ENCODE measurements at regions not wholly inside any gene's neighbourhood (a gene's known extent, or its start where the extent isn't known, plus 50 kb on each side); places are given as distances from the start of the nearest gene placed in this dataset.

DNA sequence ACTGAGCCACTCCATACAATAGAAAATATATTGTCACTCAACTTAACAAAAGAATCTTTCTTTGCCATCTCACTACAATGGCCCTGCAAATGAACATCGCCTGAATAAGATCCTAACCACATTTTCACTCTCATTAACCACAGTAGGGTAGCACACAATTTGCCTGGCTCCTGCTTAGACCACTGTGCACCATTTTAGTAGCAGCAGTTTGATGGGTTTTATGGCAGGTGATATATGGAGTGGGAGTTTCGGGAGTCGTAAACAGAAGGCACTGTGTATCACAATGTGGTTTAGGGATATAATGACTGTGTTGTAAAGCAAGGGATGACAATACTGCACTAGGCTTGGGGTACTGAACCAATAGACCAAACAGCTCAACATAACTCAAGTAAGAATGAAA, 617.4 kb downstream of the BCL11A start:
- TF ChIP-seq TCF4 (CRISPR knock-in tag; IDR thresholded peaks at IDR 0.05; ENCODE audit: borderline replicate concordance) (no peak), ARNTL (CRISPR knock-in tag; IDR thresholded peaks at IDR 0.05; ENCODE audit: borderline replicate concordance, low read depth) (no peak), BACH2 (CRISPR knock-in tag; IDR thresholded peaks at IDR 0.05; ENCODE audit: borderline replicate concordance) (no peak), SNAI2 (CRISPR knock-in tag; IDR thresholded peaks at IDR 0.05) (no peak), ZNF565 (CRISPR knock-in tag; conservative IDR thresholded peaks at IDR 0.05; ENCODE audit: low read depth) (no peak), OSR1 (CRISPR knock-in tag; IDR thresholded peaks at IDR 0.05) (no peak), ESRRG (CRISPR knock-in tag; IDR thresholded peaks at IDR 0.05) (no peak), ZFP3 (CRISPR knock-in tag; IDR thresholded peaks at IDR 0.05) (no peak), RARB (CRISPR knock-in tag; IDR thresholded peaks at IDR 0.05) (no peak)
- TF ChIP-seq, protein P1, sequence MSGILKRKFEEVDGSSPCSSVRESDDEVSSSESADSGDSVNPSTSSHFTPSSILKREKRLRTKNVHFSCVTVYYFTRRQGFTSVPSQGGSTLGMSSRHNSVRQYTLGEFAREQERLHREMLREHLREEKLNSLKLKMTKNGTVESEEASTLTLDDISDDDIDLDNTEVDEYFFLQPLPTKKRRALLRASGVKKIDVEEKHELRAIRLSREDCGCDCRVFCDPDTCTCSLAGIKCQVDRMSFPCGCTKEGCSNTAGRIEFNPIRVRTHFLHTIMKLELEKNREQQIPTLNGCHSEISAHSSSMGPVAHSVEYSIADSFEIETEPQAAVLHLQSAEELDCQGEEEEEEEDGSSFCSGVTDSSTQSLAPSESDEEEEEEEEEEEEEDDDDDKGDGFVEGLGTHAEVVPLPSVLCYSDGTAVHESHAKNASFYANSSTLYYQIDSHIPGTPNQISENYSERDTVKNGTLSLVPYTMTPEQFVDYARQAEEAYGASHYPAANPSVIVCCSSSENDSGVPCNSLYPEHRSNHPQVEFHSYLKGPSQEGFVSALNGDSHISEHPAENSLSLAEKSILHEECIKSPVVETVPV (CRISPR knock-in tag; IDR thresholded peaks at IDR 0.05): no peak
- TF ChIP-seq, protein P2, sequence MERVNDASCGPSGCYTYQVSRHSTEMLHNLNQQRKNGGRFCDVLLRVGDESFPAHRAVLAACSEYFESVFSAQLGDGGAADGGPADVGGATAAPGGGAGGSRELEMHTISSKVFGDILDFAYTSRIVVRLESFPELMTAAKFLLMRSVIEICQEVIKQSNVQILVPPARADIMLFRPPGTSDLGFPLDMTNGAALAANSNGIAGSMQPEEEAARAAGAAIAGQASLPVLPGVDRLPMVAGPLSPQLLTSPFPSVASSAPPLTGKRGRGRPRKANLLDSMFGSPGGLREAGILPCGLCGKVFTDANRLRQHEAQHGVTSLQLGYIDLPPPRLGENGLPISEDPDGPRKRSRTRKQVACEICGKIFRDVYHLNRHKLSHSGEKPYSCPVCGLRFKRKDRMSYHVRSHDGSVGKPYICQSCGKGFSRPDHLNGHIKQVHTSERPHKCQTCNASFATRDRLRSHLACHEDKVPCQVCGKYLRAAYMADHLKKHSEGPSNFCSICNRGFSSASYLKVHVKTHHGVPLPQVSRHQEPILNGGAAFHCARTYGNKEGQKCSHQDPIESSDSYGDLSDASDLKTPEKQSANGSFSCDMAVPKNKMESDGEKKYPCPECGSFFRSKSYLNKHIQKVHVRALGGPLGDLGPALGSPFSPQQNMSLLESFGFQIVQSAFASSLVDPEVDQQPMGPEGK (CRISPR knock-in tag; IDR thresholded peaks at IDR 0.05; ENCODE audit: borderline replicate concordance): no peak
- ATAC-seq: no peak

DNA sequence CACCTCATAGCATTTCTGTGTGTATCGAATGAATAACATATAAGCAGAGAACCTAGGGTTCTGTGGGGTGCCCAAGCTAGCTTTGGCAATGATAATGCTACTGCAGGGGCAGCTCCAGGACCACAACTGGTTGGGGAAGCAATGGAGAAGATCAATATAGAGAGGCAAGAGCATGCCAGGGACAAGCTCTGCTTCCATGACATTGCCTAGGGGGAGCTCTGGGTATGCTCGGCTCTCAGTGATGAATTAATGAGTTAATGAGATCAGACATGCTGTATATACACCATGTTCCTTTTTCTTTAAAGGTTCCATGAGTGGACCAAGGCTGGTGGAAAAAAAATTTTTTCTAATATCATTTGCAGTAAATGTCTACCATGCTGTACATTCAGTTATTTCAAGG, 618.4 kb downstream of the BCL11A start:
- TF ChIP-seq ZNF8 (CRISPR knock-in tag; IDR thresholded peaks at IDR 0.05): no peak
- no peak for TF ChIP-seq TCF4 (CRISPR knock-in tag; IDR thresholded peaks at IDR 0.05; ENCODE audit: borderline replicate concordance)
- TF ChIP-seq SNAI2 (CRISPR knock-in tag; IDR thresholded peaks at IDR 0.05): no peak
- no peak for TF ChIP-seq ZC3H10 (CRISPR knock-in tag; IDR thresholded peaks at IDR 0.05)
- no peak for TF ChIP-seq ESRRG (CRISPR knock-in tag; IDR thresholded peaks at IDR 0.05)
- TF ChIP-seq TOX (CRISPR knock-in tag; IDR thresholded peaks at IDR 0.05; ENCODE audit: borderline replicate concordance): no peak
- TF ChIP-seq ZFP30 (CRISPR knock-in tag; IDR thresholded peaks at IDR 0.05): no peak
- TF ChIP-seq, protein P1 (CRISPR knock-in tag; IDR thresholded peaks at IDR 0.05): no peak
- TF ChIP-seq, protein P3, sequence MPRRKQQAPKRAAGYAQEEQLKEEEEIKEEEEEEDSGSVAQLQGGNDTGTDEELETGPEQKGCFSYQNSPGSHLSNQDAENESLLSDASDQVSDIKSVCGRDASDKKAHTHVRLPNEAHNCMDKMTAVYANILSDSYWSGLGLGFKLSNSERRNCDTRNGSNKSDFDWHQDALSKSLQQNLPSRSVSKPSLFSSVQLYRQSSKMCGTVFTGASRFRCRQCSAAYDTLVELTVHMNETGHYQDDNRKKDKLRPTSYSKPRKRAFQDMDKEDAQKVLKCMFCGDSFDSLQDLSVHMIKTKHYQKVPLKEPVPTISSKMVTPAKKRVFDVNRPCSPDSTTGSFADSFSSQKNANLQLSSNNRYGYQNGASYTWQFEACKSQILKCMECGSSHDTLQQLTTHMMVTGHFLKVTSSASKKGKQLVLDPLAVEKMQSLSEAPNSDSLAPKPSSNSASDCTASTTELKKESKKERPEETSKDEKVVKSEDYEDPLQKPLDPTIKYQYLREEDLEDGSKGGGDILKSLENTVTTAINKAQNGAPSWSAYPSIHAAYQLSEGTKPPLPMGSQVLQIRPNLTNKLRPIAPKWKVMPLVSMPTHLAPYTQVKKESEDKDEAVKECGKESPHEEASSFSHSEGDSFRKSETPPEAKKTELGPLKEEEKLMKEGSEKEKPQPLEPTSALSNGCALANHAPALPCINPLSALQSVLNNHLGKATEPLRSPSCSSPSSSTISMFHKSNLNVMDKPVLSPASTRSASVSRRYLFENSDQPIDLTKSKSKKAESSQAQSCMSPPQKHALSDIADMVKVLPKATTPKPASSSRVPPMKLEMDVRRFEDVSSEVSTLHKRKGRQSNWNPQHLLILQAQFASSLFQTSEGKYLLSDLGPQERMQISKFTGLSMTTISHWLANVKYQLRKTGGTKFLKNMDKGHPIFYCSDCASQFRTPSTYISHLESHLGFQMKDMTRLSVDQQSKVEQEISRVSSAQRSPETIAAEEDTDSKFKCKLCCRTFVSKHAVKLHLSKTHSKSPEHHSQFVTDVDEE (CRISPR knock-in tag; IDR thresholded peaks at IDR 0.05): no peak
- no peak for TF ChIP-seq ISL1 (CRISPR knock-in tag; IDR thresholded peaks at IDR 0.05)
- ATAC-seq: no peak

DNA sequence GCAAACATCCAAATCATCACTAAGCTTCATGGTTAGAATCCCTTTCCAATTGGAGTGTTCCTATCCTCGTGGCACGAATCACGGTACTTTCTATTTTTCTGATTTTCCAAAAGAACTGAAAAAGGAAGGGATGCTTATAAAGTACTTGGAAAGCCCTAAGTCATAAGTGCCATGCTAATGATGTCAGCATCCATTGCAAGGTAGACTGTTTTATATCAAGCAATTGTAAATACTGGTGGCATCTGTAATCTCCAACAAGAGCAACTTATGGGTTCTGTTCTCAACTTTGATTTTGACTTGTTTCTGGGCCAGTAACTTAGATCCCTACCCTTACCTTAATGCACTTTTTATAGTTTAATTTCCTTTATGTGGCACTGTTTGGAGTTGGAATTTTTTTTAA, 619.5 kb downstream of the BCL11A start:
- no peak for ATAC-seq
- TF ChIP-seq GLIS3 (CRISPR knock-in tag; IDR thresholded peaks at IDR 0.05) (no peak), CSDC2 (CRISPR knock-in tag; IDR thresholded peaks at IDR 0.05) (no peak), ZFP3 (CRISPR knock-in tag; IDR thresholded peaks at IDR 0.05) (no peak), OSR1 (CRISPR knock-in tag; IDR thresholded peaks at IDR 0.05) (no peak), TOX (CRISPR knock-in tag; IDR thresholded peaks at IDR 0.05; ENCODE audit: borderline replicate concordance) (no peak), ZNF565 (CRISPR knock-in tag; conservative IDR thresholded peaks at IDR 0.05; ENCODE audit: low read depth) (no peak), SNAI2 (CRISPR knock-in tag; IDR thresholded peaks at IDR 0.05) (no peak), ESRRG (CRISPR knock-in tag; IDR thresholded peaks at IDR 0.05) (no peak), ZNF8 (CRISPR knock-in tag; IDR thresholded peaks at IDR 0.05) (no peak), ZNF70 (CRISPR knock-in tag; IDR thresholded peaks at IDR 0.05) (no peak), ZFP30 (CRISPR knock-in tag; IDR thresholded peaks at IDR 0.05) (no peak), ZC3H10 (CRISPR knock-in tag; IDR thresholded peaks at IDR 0.05) (no peak), TCF4 (CRISPR knock-in tag; IDR thresholded peaks at IDR 0.05; ENCODE audit: borderline replicate concordance) (no peak)
- TF ChIP-seq, protein P4, sequence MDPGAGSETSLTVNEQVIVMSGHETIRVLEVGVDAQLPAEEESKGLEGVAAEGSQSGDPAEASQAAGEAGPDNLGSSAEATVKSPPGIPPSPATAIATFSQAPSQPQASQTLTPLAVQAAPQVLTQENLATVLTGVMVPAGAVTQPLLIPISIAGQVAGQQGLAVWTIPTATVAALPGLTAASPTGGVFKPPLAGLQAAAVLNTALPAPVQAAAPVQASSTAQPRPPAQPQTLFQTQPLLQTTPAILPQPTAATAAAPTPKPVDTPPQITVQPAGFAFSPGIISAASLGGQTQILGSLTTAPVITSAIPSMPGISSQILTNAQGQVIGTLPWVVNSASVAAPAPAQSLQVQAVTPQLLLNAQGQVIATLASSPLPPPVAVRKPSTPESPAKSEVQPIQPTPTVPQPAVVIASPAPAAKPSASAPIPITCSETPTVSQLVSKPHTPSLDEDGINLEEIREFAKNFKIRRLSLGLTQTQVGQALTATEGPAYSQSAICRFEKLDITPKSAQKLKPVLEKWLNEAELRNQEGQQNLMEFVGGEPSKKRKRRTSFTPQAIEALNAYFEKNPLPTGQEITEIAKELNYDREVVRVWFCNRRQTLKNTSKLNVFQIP (CRISPR knock-in tag; IDR thresholded peaks at IDR 0.05; ENCODE audit: borderline replicate concordance, low read depth): no peak
- TF ChIP-seq, protein P2 (CRISPR knock-in tag; IDR thresholded peaks at IDR 0.05; ENCODE audit: borderline replicate concordance): no peak
- TF ChIP-seq, protein P1 (CRISPR knock-in tag; IDR thresholded peaks at IDR 0.05): no peak
- TF ChIP-seq, protein P5, sequence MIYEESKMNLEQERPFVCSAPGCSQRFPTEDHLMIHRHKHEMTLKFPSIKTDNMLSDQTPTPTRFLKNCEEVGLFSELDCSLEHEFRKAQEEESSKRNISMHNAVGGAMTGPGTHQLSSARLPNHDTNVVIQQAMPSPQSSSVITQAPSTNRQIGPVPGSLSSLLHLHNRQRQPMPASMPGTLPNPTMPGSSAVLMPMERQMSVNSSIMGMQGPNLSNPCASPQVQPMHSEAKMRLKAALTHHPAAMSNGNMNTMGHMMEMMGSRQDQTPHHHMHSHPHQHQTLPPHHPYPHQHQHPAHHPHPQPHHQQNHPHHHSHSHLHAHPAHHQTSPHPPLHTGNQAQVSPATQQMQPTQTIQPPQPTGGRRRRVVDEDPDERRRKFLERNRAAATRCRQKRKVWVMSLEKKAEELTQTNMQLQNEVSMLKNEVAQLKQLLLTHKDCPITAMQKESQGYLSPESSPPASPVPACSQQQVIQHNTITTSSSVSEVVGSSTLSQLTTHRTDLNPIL (CRISPR knock-in tag; IDR thresholded peaks at IDR 0.05; ENCODE audit: low read depth): no peak
